GM12891 (cell line): ENCODE measurements at regions not wholly inside any gene's neighbourhood (a gene's known extent, or its start where the extent isn't known, plus 50 kb on each side); places are given as distances from the start of the nearest gene placed in this dataset.

Source experiments
- DNase-seq: peaks from one replicate; pipeline ENCODE4 v3.0.0; 2011; ENCODE audit warnings: low spot score; ENCODE audit not compliant: insufficient read length
- FAIRE-seq: peaks from 2 replicates; lab custom pipeline; 2011; peaks lifted over from hg19 to GRCh38; lab: Jason Lieb, UNC
- PAX5 ChIP-seq: IDR thresholded peaks from 2 replicates; pipeline ENCODE4 v1.6.1; 2011; ENCODE audit warnings: low read length, moderate library complexity, mild to moderate bottlenecking; ENCODE audit not compliant: insufficient read depth, severe bottlenecking
- POLR2A ChIP-seq: IDR thresholded peaks from 2 replicates; pipeline ENCODE4 v1.6.1; 2011; ENCODE audit warnings: low read depth, low read length, control low read depth
- POLR2AphosphoS5 ChIP-seq: IDR thresholded peaks from 2 replicates; pipeline ENCODE4 v1.6.1; 2011; ENCODE audit warnings: low read depth, low read length, control low read depth
- POU2F2 ChIP-seq: IDR thresholded peaks from 2 replicates; pipeline ENCODE4 v1.6.1; 2011; ENCODE audit warnings: low read depth, mild to moderate bottlenecking, control low read depth, low read length, moderate library complexity
- SPI1 ChIP-seq: IDR thresholded peaks from 2 replicates; pipeline ENCODE4 v1.6.1; 2011; ENCODE audit warnings: low read depth, low read length, control low read depth
- TAF1 ChIP-seq: IDR thresholded peaks from 2 replicates; pipeline ENCODE4 v1.6.1; 2011; ENCODE audit warnings: low read depth, low read length, control low read depth

DNA sequence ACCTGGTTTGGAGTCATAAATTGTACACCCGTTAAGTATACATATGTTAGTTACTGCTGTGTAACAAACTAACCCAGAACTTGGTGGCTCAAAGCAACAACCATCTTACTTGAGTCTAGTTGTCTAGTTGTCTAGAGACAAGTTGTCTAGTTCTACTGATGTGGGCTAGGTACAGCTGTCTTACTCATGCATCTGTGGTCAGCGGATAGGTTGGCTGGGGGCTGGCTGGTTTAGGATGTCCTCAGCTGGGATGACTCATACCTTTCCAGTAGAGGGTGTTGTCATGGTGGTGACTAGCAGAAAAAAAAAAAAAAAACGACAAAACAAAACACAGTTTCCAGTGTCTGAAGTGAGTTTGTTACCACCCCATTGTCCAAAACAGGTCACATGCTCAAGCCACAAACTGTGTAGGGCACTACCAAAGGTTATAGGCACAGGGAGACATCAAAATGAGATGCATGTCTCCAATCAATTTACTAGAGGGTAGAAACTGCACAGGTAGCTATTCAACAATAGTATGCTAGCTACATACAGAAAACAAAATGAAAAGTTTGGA, 680.3 kb downstream of the MED13L start:
- FAIRE-seq (no peak), DNase-seq (no peak)
- TF ChIP-seq PAX5 (no peak), TAF1 (no peak), POLR2AphosphoS5 (no peak), POU2F2 (no peak), SPI1 (no peak), POLR2A (no peak)

DNA sequence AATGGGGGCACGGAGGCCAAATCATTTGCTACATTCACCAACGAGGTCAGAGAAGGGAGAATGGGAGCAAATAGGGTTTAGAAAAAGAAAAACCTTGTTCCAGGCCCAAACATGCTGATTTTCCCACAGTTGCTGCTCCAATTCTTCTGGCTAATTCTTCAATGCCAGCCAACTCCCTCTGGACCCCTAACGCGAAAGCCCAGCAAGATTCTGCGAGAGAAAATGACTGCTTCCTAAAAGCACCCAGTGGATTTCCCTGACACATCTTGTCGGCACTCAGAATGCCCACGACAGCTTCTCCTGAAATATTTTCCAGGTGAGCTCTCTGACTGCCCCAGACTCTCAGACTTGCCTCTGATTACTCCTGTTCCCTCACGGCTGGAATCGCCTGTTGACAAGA, 689.4 kb downstream of the MED13L start:
- DNase-seq (no peak), FAIRE-seq (no peak)
- TF ChIP-seq POLR2AphosphoS5 (no peak), TAF1 (no peak)

DNA sequence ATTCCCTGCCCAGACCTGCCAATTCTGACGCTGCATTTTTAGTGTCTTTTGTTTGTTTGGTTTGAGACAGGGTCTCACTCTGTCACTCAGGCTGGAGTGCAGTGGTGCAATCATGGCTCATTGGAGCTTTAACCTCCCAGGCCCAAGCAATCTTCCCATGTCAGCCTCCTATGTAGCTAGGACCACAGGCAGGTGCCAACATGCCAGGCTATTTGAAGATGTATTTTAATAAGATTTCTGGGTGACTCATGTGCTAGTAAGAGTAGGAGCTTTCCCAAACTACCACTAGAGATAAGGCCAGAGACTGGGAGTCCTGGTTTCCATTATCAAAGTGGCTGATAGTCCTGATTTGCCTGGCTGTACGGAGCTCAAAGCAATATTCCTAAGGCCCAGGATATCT, 693.3 kb downstream of the MED13L start:
- FAIRE-seq (no peak), DNase-seq (no peak)
- no peak for TF ChIP-seq POU2F2
- TF ChIP-seq TAF1: no peak
- TF ChIP-seq POLR2A: no peak
- TF ChIP-seq POLR2AphosphoS5: no peak
- TF ChIP-seq PAX5: no peak
- TF ChIP-seq SPI1: no peak

DNA sequence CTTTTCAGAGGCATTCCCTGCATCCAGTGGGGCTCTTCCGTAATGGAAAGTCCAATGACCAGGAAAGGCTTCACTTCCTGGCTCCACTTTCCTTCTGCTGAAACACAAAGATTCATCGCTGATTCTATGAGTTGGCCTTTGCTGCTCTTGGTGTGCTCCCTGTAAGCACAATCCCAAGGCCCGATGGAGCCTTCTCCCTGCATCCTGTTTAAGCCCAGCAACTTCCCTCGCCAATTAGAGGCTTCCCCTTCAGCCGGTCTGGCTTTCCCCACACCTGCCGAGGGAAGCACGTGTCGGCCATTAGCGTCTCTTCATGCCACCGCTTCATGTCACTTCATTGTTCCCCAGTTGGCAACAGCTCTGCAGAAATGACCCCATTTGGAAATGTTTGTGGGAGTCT, 693.9 kb downstream of the MED13L start:
- FAIRE-seq: no peak
- TF ChIP-seq POU2F2 (no peak), POLR2AphosphoS5 (no peak), TAF1 (no peak), POLR2A (no peak), SPI1 (no peak), PAX5 (no peak)

DNA sequence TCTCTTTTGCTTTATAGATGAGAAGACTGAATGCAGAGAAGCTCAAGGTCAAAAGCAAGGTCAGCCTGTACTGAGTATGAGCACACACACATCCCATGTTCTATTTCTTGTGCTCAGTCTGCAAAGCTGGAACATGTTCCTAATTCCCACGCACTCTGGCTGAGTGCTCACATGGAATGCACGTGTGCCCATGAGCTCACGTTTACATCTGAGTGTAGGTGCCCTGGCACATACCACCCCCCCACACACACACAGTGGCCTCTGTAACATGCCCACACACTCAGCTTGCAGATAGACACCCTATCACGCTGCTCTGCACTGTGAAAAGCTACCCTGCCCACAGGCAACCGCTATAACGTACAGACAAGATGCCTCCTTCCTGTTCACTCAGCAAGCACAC, 700.1 kb downstream of the MED13L start:
- no peak for FAIRE-seq
- no peak for DNase-seq
- TF ChIP-seq POLR2AphosphoS5: no peak
- no peak for TF ChIP-seq TAF1
- TF ChIP-seq PAX5: no peak
- TF ChIP-seq SPI1: no peak
- no peak for TF ChIP-seq POU2F2

More for the DNA sequence above, 693.9 kb downstream of the MED13L start:
- DNase-seq: no peak

DNA sequence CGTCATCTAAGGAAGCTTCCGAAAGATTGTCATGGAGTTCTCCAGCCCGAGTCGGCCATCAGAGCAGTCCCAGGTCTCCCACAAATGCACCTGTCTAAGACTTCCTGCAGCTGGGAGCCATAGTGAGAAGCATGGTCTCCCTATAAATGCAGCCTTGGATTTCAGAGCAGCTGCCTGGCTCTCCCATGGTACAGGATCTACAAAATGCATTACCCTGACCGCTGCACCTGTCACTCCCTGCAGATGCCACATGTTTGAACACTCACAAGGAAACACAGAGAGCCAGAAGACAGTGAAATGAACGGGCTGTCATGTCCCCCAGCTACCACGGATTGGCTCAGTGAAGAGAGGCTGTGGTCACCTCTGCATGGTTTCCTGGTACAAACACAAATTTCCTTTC, 702.7 kb downstream of the MED13L start:
- DNase-seq (no peak), FAIRE-seq (no peak)
- TF ChIP-seq POU2F2 (no peak), PAX5 (no peak), SPI1 (no peak), POLR2AphosphoS5 (no peak), POLR2A (no peak), TAF1 (no peak)

DNA sequence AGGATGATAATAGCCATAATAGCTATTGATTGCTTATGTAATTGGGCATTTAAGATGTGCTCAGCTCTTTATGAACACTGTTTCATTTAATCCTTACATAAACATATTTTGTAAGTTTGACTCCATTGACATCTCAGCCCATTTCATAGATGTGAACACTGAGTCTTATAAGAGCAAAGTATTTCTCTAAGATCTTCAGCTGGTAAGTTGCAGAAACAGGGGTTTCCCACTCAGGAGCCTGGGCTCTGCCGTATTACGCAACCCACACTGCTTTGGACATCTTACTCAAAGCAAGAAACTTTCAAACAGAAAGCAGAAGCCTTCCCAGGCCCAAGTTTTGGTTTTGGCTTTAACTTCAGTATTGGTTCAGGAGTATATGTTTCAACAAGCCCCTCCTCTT, 705.1 kb downstream of the MED13L start:
- DNase-seq (peak; percentile 30), FAIRE-seq (no peak)
- TF ChIP-seq POLR2A (no peak), SPI1 (peak; percentile 69)

DNA sequence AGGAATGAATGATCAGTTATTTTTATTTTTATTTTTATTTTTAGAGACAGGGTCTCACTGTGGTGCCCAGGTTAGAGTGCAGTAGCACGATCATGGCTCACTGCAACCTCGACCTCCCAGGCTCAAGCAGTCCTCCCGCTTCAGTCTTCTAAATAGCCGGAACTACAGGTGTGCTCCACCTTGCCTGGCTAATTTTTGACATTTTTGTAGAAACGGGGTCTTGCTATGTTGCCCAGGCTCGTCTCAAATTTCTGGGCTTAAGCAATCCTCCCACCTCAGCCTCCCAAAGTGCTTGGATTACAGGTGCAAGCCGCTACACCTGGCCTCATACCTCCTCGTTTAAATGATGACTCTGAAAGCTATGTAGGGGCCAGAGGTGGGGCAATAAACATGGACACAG, 706.0 kb downstream of the MED13L start:
- DNase-seq: no peak
- no peak for FAIRE-seq
- TF ChIP-seq POLR2AphosphoS5: no peak
- TF ChIP-seq POU2F2: no peak
- no peak for TF ChIP-seq POLR2A
- no peak for TF ChIP-seq SPI1
- TF ChIP-seq TAF1: no peak
- TF ChIP-seq PAX5: no peak

DNA sequence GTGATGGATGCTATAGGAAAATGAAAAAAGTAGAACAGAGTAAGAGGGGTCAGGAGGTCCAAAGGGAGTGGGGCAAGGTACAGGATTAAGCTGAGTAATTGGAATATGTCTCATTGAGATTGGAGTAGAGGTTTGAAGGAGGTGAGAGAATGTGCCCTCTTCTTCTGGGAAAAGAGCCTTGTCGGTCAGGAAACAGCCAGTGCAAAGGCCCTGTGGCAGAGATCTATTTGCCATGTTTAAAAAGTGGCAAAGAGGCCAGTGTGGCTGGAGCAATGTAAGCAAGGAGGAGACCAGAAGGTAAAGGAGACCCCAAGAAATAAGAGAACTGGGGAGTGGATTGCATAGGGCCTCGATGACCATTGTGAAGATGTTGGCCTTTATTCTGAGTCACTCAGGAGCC, 706.5 kb downstream of the MED13L start:
- TF ChIP-seq PAX5 (no peak), POLR2A (no peak), POU2F2 (no peak), POLR2AphosphoS5 (no peak), SPI1 (no peak), TAF1 (no peak)
- no peak for DNase-seq
- FAIRE-seq: no peak

DNA sequence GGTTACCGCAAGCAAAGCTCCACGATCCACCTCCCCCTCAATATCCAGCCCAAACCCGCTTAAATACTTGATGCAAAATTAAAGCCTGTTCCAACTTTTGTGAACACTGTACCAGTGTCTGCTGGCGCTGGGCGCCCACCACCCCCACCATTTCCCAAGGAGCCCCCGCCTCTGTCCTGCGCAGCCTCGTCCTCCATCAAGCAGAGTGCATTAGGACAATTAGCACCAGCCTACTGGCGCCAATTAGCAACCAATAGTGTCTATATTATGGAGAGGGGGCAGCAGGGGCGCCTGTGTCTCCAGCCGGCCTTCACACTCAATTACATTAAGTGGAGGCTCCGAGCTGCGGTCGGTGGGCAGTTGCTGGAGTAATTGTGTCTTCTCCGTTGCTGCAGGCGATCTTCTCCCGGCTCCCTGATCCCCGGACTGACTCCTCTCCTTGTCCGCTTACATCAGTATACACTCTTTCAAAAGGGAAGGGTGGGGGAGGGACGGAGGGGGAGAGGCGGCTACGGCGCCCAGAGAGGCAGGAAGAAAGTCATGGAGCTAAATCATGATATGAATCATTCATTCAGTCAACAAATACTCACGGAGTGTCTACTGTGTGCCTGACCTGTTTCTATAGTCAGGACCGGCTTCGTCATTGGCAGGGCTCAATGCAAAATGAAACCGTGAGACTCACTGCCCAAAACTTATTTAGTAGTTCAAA, 707.3 kb downstream of the MED13L start:
- FAIRE-seq: no peak
- no peak for TF ChIP-seq POLR2AphosphoS5
- TF ChIP-seq TAF1: no peak
- no peak for TF ChIP-seq SPI1
- TF ChIP-seq POU2F2: no peak
- TF ChIP-seq PAX5: no peak
- no peak for DNase-seq
